Liver (tissue), 8 donors: ENCODE measurements at regions not wholly inside any gene's neighbourhood (a gene's known extent, or its start where the extent isn't known, plus 50 kb on each side); places are given as distances from the start of the nearest gene placed in this dataset.
"Not testable (repeated sequence)": the region's sequence is repeated elsewhere in the genome, so short reads cannot be mapped to it uniquely, and the experiment has no call there.

ENCODE experiments used
- DNase-seq: peaks from one replicate; pipeline ENCODE4 v3.0.0-alpha.2; 2017; ENCODE audit warnings: low spot score
- H3K27ac ChIP-seq, 2 donors: one replicate each; pipeline ENCODE4 v1.7.0; 2013; ENCODE audit warnings: inconsistent platforms in 2 of 2, low read length in 2 of 2, control low read depth in 1 of 2, low read depth in 1 of 2, mild to moderate bottlenecking in 1 of 2
- H3K27me3 ChIP-seq, 4 donors: one replicate each; pipeline versions ENCODE4 v1.6.1 to v1.7.0; 2013; ENCODE audit warnings: low read length in 3 of 4, inconsistent platforms in 1 of 4, mild to moderate bottlenecking in 1 of 4, moderate library complexity in 1 of 4; ENCODE audit not compliant: control insufficient read depth in 4 of 4, insufficient read depth in 4 of 4
- H3K36me3 ChIP-seq, 4 donors: one replicate each; pipeline versions ENCODE4 v1.6.1 to v1.7.0; 2013; ENCODE audit warnings: low read length in 3 of 4, mild to moderate bottlenecking in 3 of 4, low read depth in 1 of 4, moderate library complexity in 1 of 4; ENCODE audit not compliant: control insufficient read depth in 4 of 4, insufficient read depth in 3 of 4
- H3K4me1 ChIP-seq, 4 donors: one replicate each; pipeline versions ENCODE4 v1.6.1 to v1.7.0; 2013; ENCODE audit warnings: low read length in 3 of 4, mild to moderate bottlenecking in 3 of 4, moderate library complexity in 1 of 4; ENCODE audit not compliant: control insufficient read depth in 4 of 4, insufficient read depth in 4 of 4
- H3K4me3 ChIP-seq, 3 donors: one replicate each; pipeline versions ENCODE4 v1.6.1 to v1.7.0; 2013; ENCODE audit warnings: low read length in 3 of 3, control low read depth in 1 of 3, low read depth in 1 of 3, mild to moderate bottlenecking in 1 of 3
- H3K9ac ChIP-seq, 2 donors: one replicate each; pipeline ENCODE4 v1.7.0; 2013; ENCODE audit warnings: low read length in 2 of 2, mild to moderate bottlenecking in 2 of 2, moderate library complexity in 2 of 2, control low read depth in 1 of 2, low read depth in 1 of 2
- H3K9me3 ChIP-seq, 4 donors: one replicate each; pipeline versions ENCODE4 v1.6.1 to v1.7.0; 2013; ENCODE audit warnings: low read length in 3 of 4; ENCODE audit not compliant: control insufficient read depth in 4 of 4
- EGR1 ChIP-seq, 2 donors: IDR thresholded peaks; 2 replicates each; pipeline ENCODE4 v1.6.1; 2016 to 2018; ENCODE audit warnings: antibody characterized with exemption in 2 of 2, low read depth in 2 of 2
- FOXA1 ChIP-seq: IDR thresholded peaks from 2 replicates; pipeline ENCODE4 v1.6.1; 2016; ENCODE audit warnings: antibody characterized with exemption
- FOXA2 ChIP-seq: IDR thresholded peaks from 2 replicates; pipeline ENCODE4 v1.6.1; 2016; ENCODE audit warnings: antibody characterized with exemption
- GABPA ChIP-seq, 2 donors: IDR thresholded peaks in 1 of 2; conservative IDR thresholded peaks in 1 of 2; 2 replicates each; pipeline ENCODE4 v1.6.1; 2016; ENCODE audit warnings: antibody characterized with exemption in 2 of 2, mild to moderate bottlenecking in 1 of 2, moderate library complexity in 1 of 2
- HNF4A ChIP-seq, 2 donors: conservative IDR thresholded peaks; 2 replicates each; pipeline ENCODE4 v1.6.1; 2016; ENCODE audit warnings: antibody characterized with exemption in 2 of 2, mild to moderate bottlenecking in 2 of 2
- HNF4G ChIP-seq: IDR thresholded peaks from 2 replicates; pipeline ENCODE4 v1.6.1; 2016; ENCODE audit warnings: antibody characterized with exemption
- JUND ChIP-seq, 2 donors: IDR thresholded peaks; 2 replicates each; pipeline ENCODE4 v1.6.1; 2016; ENCODE audit warnings: antibody characterized with exemption in 2 of 2
- NR2F2 ChIP-seq: IDR thresholded peaks from 2 replicates; pipeline ENCODE4 v1.6.1; 2016; ENCODE audit warnings: antibody characterized with exemption
- RAD21 ChIP-seq, 2 donors: IDR thresholded peaks; 2 replicates each; pipeline ENCODE4 v1.6.1; 2016; ENCODE audit warnings: antibody characterized with exemption in 2 of 2, mild to moderate bottlenecking in 2 of 2
- RXRA ChIP-seq, 2 donors: IDR thresholded peaks; 2 replicates each; pipeline ENCODE4 v1.6.1; 2017 to 2018; ENCODE audit warnings: antibody characterized with exemption in 2 of 2, mild to moderate bottlenecking in 1 of 2
- SP1 ChIP-seq: IDR thresholded peaks from 2 replicates; pipeline ENCODE4 v1.6.1; 2018; ENCODE audit warnings: antibody characterized with exemption, mild to moderate bottlenecking
- TAF1 ChIP-seq: conservative IDR thresholded peaks from 2 replicates; pipeline ENCODE4 v1.6.1; 2016; ENCODE audit warnings: antibody characterized with exemption, mild to moderate bottlenecking
- YY1 ChIP-seq: IDR thresholded peaks from 2 replicates; pipeline ENCODE4 v1.6.1; 2016; ENCODE audit warnings: antibody characterized with exemption, mild to moderate bottlenecking
- WGBS: extraction: QIAGEN DNeasy Blood & Tissue Kit; methylation state at CpG from one replicate; pipeline ENCODE4 v1.1.7; 2013; 5-methylcytosine and 5-hydroxymethylcytosine counted together
- TF ChIP-seq, protein P1 (sequence below): IDR thresholded peaks from 2 replicates; pipeline ENCODE4 v1.6.1; 2016; ENCODE audit warnings: antibody characterized with exemption
- TF ChIP-seq, protein P2 (sequence below): IDR thresholded peaks from 2 replicates; pipeline ENCODE4 v1.6.1; 2016; ENCODE audit warnings: antibody characterized with exemption
- TF ChIP-seq, protein P3 (sequence below): IDR thresholded peaks from 2 replicates; pipeline ENCODE4 v1.6.1; 2016; ENCODE audit warnings: antibody characterized with exemption
- TF ChIP-seq, protein P4 (sequence below): IDR thresholded peaks from 2 replicates; pipeline ENCODE4 v1.6.1; 2016; ENCODE audit warnings: antibody characterized with exemption, mild to moderate bottlenecking
- TF ChIP-seq, protein P5 (sequence below): fragments of 150-350 bp; IDR thresholded peaks from 2 replicates; pipeline ENCODE4 v1.5.1; 2017; ENCODE audit warnings: improper control_type of control experiment, low read depth, low read length; ENCODE audit not compliant: missing input control
- donor health status: healthy.
- donor health status: healthy.
- donor health status: healthy.
- donor health status: healthy.
- donor health status: healthy.

DNA sequence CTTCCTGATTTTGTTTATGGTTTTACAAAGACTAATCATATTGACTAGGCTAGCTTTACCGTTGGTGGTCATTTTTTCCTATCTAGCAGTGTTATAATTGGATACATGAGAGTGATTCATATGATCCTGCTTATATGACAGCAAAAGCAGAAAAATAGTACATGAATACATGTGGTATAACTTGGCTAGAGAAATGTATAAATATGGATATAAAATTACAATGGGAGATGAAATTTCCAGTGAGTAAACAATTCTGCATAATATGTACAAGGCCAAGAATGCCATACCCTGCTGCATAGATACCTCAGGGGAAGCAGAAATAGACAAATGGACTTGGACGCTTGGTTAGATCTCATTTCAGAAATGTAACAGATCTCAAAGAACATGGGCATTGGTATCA is 103.1 kb downstream of the DTWD1 start (continued):
- TF ChIP-seq, protein P1, sequence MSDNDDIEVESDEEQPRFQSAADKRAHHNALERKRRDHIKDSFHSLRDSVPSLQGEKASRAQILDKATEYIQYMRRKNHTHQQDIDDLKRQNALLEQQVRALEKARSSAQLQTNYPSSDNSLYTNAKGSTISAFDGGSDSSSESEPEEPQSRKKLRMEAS: no peak
- TF ChIP-seq RAD21 (IDR thresholded peaks at IDR 0.05): no peak

DNA sequence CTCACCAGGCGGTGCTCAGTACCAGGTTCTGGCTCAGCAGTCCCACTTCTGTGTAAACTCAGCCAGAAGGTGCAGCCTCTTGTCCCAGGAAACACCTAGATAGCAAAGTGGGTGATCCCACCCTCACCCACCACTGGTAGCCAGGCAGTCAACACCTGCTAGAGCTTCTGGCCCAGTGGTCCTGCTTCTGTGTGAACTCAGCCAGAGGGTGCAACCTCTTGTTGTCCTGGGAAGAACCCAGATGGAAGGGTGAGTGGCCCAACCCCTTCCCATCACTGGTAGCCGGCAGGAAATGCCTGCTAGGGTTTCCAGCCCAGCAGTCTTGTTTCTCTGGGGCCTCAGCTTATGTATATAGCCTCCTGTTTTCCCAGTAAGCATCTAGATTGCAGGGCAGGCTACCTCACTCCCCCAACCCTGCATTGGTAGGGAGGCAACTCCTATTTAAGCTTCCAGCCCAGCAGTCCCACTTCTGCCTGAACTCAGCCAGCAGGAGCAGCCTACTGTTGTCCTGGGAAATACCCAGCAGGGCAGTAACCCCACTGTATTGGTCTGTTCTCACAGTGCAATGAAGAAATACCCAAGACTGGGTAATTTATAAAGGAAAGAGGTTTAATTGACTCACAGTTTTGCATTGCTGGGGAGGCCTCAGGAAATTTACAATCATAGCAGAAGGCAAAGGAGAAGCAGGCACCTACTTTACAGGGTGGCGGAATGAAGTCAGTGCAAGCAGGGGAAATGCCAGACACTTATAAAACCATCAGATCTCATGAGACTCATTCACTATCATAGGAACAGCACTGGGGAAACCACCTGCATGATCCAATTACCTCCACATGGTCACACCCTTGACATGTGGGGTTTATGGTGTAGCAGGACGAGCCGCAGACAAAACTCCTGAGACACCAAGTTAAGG is 110.6 kb downstream of the DTWD1 start:
- H3K27ac ChIP-seq: no peak overlapping the region
- H3K4me3 ChIP-seq: no peak overlapping the region
- 78% methylated on average over 5 of the region's 5 CpGs for WGBS
- no peak for DNase-seq
- peaks cover 0 to 6% (median 0%) of the 10 kb centered on the region in 4 donors for H3K9me3 ChIP-seq
- no peak for TF ChIP-seq TAF1
- TF ChIP-seq HNF4G: no peak
- no peak for TF ChIP-seq YY1
- TF ChIP-seq, protein P1: no peak
- TF ChIP-seq, protein P2, sequence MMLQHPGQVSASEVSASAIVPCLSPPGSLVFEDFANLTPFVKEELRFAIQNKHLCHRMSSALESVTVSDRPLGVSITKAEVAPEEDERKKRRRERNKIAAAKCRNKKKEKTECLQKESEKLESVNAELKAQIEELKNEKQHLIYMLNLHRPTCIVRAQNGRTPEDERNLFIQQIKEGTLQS: no peak
- TF ChIP-seq JUND (IDR thresholded peaks at IDR 0.05): no peak
- TF ChIP-seq, protein P3, sequence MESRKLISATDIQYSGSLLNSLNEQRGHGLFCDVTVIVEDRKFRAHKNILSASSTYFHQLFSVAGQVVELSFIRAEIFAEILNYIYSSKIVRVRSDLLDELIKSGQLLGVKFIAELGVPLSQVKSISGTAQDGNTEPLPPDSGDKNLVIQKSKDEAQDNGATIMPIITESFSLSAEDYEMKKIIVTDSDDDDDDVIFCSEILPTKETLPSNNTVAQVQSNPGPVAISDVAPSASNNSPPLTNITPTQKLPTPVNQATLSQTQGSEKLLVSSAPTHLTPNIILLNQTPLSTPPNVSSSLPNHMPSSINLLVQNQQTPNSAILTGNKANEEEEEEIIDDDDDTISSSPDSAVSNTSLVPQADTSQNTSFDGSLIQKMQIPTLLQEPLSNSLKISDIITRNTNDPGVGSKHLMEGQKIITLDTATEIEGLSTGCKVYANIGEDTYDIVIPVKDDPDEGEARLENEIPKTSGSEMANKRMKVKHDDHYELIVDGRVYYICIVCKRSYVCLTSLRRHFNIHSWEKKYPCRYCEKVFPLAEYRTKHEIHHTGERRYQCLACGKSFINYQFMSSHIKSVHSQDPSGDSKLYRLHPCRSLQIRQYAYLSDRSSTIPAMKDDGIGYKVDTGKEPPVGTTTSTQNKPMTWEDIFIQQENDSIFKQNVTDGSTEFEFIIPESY: no peak
- TF ChIP-seq, protein P4, sequence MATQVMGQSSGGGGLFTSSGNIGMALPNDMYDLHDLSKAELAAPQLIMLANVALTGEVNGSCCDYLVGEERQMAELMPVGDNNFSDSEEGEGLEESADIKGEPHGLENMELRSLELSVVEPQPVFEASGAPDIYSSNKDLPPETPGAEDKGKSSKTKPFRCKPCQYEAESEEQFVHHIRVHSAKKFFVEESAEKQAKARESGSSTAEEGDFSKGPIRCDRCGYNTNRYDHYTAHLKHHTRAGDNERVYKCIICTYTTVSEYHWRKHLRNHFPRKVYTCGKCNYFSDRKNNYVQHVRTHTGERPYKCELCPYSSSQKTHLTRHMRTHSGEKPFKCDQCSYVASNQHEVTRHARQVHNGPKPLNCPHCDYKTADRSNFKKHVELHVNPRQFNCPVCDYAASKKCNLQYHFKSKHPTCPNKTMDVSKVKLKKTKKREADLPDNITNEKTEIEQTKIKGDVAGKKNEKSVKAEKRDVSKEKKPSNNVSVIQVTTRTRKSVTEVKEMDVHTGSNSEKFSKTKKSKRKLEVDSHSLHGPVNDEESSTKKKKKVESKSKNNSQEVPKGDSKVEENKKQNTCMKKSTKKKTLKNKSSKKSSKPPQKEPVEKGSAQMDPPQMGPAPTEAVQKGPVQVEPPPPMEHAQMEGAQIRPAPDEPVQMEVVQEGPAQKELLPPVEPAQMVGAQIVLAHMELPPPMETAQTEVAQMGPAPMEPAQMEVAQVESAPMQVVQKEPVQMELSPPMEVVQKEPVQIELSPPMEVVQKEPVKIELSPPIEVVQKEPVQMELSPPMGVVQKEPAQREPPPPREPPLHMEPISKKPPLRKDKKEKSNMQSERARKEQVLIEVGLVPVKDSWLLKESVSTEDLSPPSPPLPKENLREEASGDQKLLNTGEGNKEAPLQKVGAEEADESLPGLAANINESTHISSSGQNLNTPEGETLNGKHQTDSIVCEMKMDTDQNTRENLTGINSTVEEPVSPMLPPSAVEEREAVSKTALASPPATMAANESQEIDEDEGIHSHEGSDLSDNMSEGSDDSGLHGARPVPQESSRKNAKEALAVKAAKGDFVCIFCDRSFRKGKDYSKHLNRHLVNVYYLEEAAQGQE: no peak
- TF ChIP-seq, protein P5, sequence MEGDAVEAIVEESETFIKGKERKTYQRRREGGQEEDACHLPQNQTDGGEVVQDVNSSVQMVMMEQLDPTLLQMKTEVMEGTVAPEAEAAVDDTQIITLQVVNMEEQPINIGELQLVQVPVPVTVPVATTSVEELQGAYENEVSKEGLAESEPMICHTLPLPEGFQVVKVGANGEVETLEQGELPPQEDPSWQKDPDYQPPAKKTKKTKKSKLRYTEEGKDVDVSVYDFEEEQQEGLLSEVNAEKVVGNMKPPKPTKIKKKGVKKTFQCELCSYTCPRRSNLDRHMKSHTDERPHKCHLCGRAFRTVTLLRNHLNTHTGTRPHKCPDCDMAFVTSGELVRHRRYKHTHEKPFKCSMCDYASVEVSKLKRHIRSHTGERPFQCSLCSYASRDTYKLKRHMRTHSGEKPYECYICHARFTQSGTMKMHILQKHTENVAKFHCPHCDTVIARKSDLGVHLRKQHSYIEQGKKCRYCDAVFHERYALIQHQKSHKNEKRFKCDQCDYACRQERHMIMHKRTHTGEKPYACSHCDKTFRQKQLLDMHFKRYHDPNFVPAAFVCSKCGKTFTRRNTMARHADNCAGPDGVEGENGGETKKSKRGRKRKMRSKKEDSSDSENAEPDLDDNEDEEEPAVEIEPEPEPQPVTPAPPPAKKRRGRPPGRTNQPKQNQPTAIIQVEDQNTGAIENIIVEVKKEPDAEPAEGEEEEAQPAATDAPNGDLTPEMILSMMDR: no peak
- no peak for TF ChIP-seq NR2F2
- TF ChIP-seq GABPA (IDR thresholded peaks at IDR 0.05 in 1 of 2, conservative IDR thresholded peaks at IDR 0.05 in 1 of 2): no peak
- TF ChIP-seq RXRA (IDR thresholded peaks at IDR 0.05): no peak
- no peak for TF ChIP-seq FOXA2
- no peak for TF ChIP-seq EGR1 (IDR thresholded peaks at IDR 0.05; ENCODE audit: low read depth in 2 of 2)
- no peak for TF ChIP-seq SP1
- no peak for TF ChIP-seq FOXA1
- TF ChIP-seq HNF4A (conservative IDR thresholded peaks at IDR 0.05): no peak
- no peak for TF ChIP-seq RAD21 (IDR thresholded peaks at IDR 0.05)
- H3K4me1 ChIP-seq: peaks cover 0 to 4% (median 1%) of the 10 kb centered on the region in 4 donors
- no peaks in the 10 kb centered on the region for H3K36me3 ChIP-seq
- H3K27me3 ChIP-seq: no peaks in the 10 kb centered on the region
- H3K9ac ChIP-seq: no peak overlapping the region

DNA sequence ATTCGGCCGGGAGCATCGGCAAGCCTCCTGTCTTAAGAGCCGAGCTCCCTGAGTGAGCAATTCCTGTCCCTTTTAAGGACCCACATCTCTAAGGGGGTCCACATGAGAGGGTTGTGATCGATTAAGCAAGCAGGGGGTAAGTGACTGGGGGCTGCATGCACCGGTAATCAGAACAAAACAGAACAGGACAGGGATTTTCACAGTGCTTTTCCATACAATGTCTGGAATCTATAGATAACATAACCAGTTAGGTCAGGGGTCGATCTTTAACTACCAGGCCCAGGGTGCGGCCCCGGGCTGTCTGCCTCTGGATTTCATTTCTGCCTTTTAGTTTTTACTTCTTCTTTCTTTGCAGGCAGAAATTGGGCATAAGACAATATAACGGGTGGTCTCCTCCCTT is 111.3 kb downstream of the DTWD1 start:
- not testable (repeated sequence) for H3K9ac ChIP-seq, H3K36me3 ChIP-seq, H3K27ac ChIP-seq, H3K4me3 ChIP-seq, H3K9me3 ChIP-seq, H3K27me3 ChIP-seq, H3K4me1 ChIP-seq, DNase-seq
- 76% methylated on average over 10 of the region's 10 CpGs for WGBS
